WERI-Rb-1 (cell line): ENCODE measurements at regions not wholly inside any gene's neighbourhood (a gene's known extent, or its start where the extent isn't known, plus 50 kb on each side); places are given as distances from the start of the nearest gene placed in this dataset.

ENCODE experiments used
- DNase-seq: peaks from one replicate; pipeline ENCODE4 v3.0.0-alpha.2; 2020
- H3K27ac ChIP-seq: fragments of 250-450 bp; sonication (Bioruptor Pico); 2 replicates; pipeline ENCODE4 v1.5.1; 2020; ENCODE audit warnings: mild to moderate bottlenecking, moderate library complexity
- H3K27me3 ChIP-seq: fragments of 250-450 bp; sonication (Bioruptor Pico); 2 replicates; pipeline ENCODE4 v1.5.1; 2021; ENCODE audit warnings: mild to moderate bottlenecking, low read depth, moderate library complexity; ENCODE audit not compliant: insufficient read depth, severe bottlenecking
- H3K36me3 ChIP-seq: fragments of 250-450 bp; sonication (Bioruptor Pico); 2 replicates; pipeline ENCODE4 v1.5.1; 2020; ENCODE audit warnings: mild to moderate bottlenecking, moderate library complexity
- H3K4me3 ChIP-seq: 2 replicates; pipeline ENCODE4 v1.5.1; 2011; ENCODE audit warnings: low read depth, mild to moderate bottlenecking, control low read depth, low read length
- H3K9me3 ChIP-seq: fragments of 250-450 bp; sonication (Bioruptor Pico); 2 replicates; pipeline ENCODE4 v1.5.1; 2021; ENCODE audit warnings: mild to moderate bottlenecking, moderate library complexity; ENCODE audit not compliant: severe bottlenecking
- CTCF ChIP-seq: IDR thresholded peaks from 2 replicates; pipeline ENCODE4 v1.5.1; 2011; ENCODE audit warnings: low read depth, mild to moderate bottlenecking, control low read depth, inconsistent platforms, low read length

DNA sequence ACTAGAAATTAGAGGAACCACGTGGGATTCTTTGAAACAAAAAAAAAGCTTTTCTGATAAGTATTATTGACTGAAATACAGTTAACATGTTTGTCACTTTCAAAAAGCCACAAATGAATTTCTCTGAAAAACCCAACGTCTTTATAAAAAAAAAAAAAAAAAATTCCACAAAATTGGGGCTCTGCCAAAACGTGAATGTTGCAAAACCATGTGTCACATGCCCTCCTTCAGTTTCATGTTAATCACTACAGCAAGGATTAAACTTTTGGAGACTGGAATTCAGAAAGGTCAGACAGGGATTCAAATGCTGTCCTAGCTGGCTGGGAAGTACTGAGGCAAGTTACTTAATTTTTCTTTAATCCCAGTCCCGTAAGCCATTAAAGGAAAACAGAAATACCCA, 278.0 kb upstream of the KLF14 start:
- no peak overlapping the region for H3K4me3 ChIP-seq
- H3K27me3 ChIP-seq = no peaks in the 10 kb centered on the region
- no peaks in the 10 kb centered on the region for H3K9me3 ChIP-seq
- H3K27ac ChIP-seq = no peak overlapping the region
- no peak for DNase-seq
- H3K36me3 ChIP-seq = no peaks in the 10 kb centered on the region
- TF ChIP-seq CTCF = no peak

DNA sequence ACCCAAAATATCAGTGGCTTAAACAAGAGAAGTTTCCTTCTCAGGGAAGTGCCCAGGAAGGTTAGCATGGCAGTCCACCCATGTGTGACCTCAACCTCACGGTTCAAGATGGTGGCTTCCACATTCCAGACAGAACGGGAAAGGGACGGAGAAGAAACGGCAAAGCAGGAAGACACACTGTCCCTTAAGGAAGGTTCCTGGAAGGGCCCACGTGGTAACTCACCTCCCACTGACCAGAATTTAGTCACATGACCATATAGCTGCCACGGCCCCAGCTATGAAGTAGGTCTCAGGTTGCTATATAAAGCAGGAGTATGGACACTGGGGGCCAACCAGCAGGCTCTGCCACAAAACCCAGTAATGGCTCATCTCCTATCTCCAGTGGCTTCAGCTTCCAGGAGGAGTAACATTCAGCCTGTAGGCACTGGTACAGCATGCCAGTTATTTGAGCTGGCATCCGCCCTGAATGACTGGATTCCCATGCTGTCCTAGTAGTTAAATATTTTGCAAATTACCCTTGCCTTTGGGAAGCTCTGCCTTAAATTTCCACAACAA, 278.5 kb upstream of the KLF14 start:
- no peaks in the 10 kb centered on the region for H3K27me3 ChIP-seq
- H3K4me3 ChIP-seq = no peak overlapping the region
- no peak for DNase-seq
- no peaks in the 10 kb centered on the region for H3K9me3 ChIP-seq
- H3K36me3 ChIP-seq = no peaks in the 10 kb centered on the region
- TF ChIP-seq CTCF = no peak
- H3K27ac ChIP-seq = no peak overlapping the region

DNA sequence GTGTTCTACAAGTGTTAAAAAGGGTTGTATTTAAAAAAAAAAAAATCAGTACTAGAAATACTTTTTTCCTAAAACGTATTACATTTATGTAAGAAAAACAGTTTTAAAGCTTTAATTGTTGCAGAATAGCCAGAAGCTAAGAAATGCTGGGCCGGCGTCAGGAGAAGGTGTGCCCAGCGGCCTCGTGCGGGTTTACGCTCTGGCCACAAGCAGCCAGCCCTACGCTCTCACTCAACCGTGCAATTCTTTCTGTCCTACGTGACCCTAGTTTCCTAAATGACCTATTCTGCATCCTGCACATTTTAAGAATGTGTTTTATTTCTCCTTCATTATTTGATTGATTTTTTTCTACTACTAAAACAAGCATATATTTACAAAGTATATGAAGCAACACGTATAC, 279.7 kb upstream of the KLF14 start:
- Histone ChIP-seq H3K9me3 (no peaks in the 10 kb centered on the region), H3K4me3 (no peak overlapping the region), H3K36me3 (no peaks in the 10 kb centered on the region), H3K27ac (no peak overlapping the region), H3K27me3 (no peaks in the 10 kb centered on the region)
- no peak for DNase-seq
- TF ChIP-seq CTCF = no peak

DNA sequence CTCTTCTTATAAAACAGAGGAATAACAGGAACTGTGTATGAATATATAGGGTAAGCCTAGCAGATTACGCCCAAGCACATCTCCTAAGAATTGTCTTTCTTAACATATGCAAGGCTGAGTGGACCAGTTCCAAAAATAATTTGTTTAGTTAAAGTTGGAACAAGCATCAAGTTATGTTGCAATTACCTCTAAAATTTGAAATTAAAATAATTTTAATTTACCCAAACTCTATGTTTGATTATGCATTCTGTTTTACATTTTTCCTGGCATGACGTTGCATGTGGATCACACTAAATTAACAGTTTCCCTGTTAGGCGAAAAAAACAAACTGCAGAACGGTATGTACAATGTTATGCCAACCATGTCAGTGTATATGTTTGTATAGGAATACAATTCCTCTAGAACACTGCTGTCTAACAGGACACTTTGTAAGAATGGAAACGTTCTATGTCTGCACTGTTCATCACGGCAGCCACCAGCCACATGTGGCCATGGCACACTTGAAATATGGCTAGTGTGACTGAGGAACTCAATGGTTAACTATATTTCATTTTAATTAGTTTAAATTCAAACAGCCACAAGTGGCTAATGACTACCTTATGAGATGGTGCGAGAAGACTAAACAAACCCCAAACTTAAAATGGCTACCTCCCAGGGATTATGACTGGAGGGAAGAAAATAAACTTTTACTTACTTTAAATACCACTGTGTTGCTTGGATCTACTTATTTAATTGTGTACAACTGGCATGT, 281.1 kb upstream of the KLF14 start:
- H3K27ac ChIP-seq = no peak overlapping the region
- no peak for DNase-seq
- no peaks in the 10 kb centered on the region for H3K36me3 ChIP-seq
- H3K27me3 ChIP-seq = no peaks in the 10 kb centered on the region
- no peak for TF ChIP-seq CTCF
- no peaks in the 10 kb centered on the region for H3K9me3 ChIP-seq
- H3K4me3 ChIP-seq = no peak overlapping the region

DNA sequence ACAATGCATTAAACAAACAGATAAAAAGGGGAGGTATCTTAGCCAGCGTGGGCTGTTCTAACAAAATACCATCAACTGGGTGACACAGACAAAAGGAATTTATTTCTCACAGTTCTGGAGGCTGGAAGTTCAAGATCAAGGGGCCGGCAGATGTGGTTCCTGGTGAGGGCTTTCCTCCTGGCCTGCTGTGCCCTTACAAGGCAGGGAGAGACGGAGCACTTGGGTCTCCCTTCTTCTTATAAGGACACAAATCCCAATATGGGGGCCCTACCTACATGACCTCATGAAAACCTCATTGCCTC, 281.6 kb upstream of the KLF14 start:
- DNase-seq = no peak
- H3K27me3 ChIP-seq = no peaks in the 10 kb centered on the region
- no peak for TF ChIP-seq CTCF
- no peaks in the 10 kb centered on the region for H3K9me3 ChIP-seq
- H3K4me3 ChIP-seq = no peak overlapping the region
- no peaks in the 10 kb centered on the region for H3K36me3 ChIP-seq
- H3K27ac ChIP-seq = no peak overlapping the region

DNA sequence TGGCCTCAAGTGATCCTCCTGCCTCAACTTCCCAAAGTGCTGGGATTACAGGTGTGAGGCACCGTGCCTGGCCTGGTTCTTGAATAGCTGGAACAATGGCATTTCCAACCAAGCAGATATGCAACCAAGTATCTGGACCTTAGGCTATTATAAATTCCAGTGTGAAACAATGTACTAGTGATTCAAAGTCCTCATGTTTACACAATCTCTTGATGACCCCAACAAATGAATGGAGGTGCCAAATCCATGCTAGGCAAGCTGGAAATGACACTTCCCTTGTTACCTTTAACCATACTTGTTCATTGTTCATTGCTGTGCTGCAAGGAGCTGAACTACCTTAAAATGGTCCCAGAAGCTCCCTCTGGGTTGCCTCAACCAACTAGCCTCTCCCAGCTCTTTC, 282.2 kb upstream of the KLF14 start:
- Histone ChIP-seq H3K36me3 (no peaks in the 10 kb centered on the region), H3K27me3 (no peaks in the 10 kb centered on the region), H3K4me3 (no peak overlapping the region), H3K9me3 (no peaks in the 10 kb centered on the region), H3K27ac (no peak overlapping the region)
- no peak for DNase-seq
- TF ChIP-seq CTCF = no peak
